IMR-90 (cell line): ENCODE measurements at regions not wholly inside any gene's neighbourhood (a gene's known extent, or its start where the extent isn't known, plus 50 kb on each side); places are given as distances from the start of the nearest gene placed in this dataset.

Experiments used
- RAD21 ChIP-seq: IDR thresholded peaks from 2 replicates; pipeline ENCODE4 v1.6.1; 2012; ENCODE audit warnings: low read length, improper control_type of control experiment
- SMC3 ChIP-seq: fragments of 150-350 bp; IDR thresholded peaks from 2 replicates; pipeline ENCODE4 v1.6.1; 2016; ENCODE audit warnings: low read depth, mild to moderate bottlenecking, antibody characterized with exemption, low read length, moderate library complexity

DNA sequence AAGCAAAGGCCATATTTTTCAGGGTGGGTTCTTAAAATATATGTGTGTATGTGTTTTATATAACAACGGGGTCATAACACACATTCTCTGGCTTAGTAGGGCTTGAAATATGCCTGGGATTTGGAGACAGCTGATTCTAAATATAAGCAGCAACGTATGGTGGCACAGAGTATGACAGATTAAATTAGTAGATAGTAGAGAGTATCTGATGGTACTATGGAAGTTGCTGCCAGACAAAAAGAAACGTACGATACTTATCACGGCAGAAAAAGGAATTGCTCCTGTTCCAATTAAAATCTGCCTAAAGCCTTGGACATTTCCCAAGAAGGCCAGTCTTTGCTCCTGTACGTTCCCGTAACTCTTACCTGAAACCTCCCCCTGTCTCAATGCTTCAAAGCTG, 607.9 kb upstream of the ID2 start:
- TF ChIP-seq SMC3 (no peak), RAD21 (no peak)
